HepG2 (cell line): ENCODE measurements at regions not wholly inside any gene's neighbourhood (a gene's known extent, or its start where the extent isn't known, plus 50 kb on each side); places are given as distances from the start of the nearest gene placed in this dataset.

Source experiments
- ATAC-seq: fragments of 200-7000 bp; cut with Tn5 transposase; 3 replicates; pipeline ENCODE4 v1.9.1; 2020; ENCODE audit warnings: mild to moderate bottlenecking, moderate library complexity
- BruUV-seq: library from RNA; stranded (reverse); fragments of 400-500 nt; replicated peaks from 2 replicates; lab custom pipeline; 2021; lab: Mats Ljungman, UMichigan
- CTCF ChIA-PET: fragments of 300-600 bp; formaldehyde crosslinking; extraction: SDS; loops from one replicate; lab custom pipeline; 2021; ENCODE audit warnings: low total read pairs, inconsistent platforms, low intra/inter-chr PET ratio; lab: Yijun Ruan, JAX
- POLR2A ChIA-PET: fragments of 350-600 bp; sonication (Branson Sonifier 250); formaldehyde crosslinking; loops from one replicate; lab custom pipeline; 2020; ENCODE audit warnings: antibody characterized with exemption, inconsistent platforms; lab: Yijun Ruan, JAX
- DNase-seq: peaks from one replicate; pipeline ENCODE4 v3.0.0-alpha.2; 2015; ENCODE audit warnings: low spot score
- FAIRE-seq: peaks from 3 replicates; lab custom pipeline; 2011; peaks lifted over from hg19 to GRCh38; lab: Jason Lieb, UNC
- H2AFZ ChIP-seq: one replicate; pipeline ENCODE4 v1.6.1; 2011; ENCODE audit warnings: low read length, inconsistent platforms
- H3K27ac ChIP-seq: fragments of 300-600 bp; 3 replicates; pipeline ENCODE4 v1.8.0; 2011; ENCODE audit warnings: mixed run types, mild to moderate bottlenecking, mixed read lengths, low read length, inconsistent platforms; ENCODE audit not compliant: insufficient read depth; ENCODE audit errors: extremely low read length
- H3K27me3 ChIP-seq, 2 experiments: fragments of 200-600 bp in 1 of 2; 2 replicates in 1 of 2; 3 replicates in 1 of 2; pipeline versions ENCODE4 v1.6.0 to v1.8.0; 2011; ENCODE audit warnings: low read length in 2 of 2, mild to moderate bottlenecking in 2 of 2, moderate library complexity in 2 of 2, inconsistent platforms in 1 of 2; ENCODE audit not compliant: insufficient read depth in 2 of 2, control insufficient read depth in 1 of 2
- H3K36me3 ChIP-seq, 2 experiments: fragments of 200-600 bp in 1 of 2; replicated peaks in 1 of 2; 2 replicates in 1 of 2; 3 replicates in 1 of 2; pipeline versions ENCODE4 v1.5.1 to v1.8.0; 2011; ENCODE audit warnings: low read length in 2 of 2, inconsistent platforms in 1 of 2; ENCODE audit not compliant: insufficient read depth in 2 of 2, control insufficient read depth in 1 of 2
- H3K4me1 ChIP-seq: 2 replicates; pipeline ENCODE4 v1.5.1; 2012; ENCODE audit warnings: low read length, inconsistent platforms; ENCODE audit not compliant: insufficient read depth
- H3K4me2 ChIP-seq: 2 replicates; pipeline ENCODE4 v1.6.0; 2011; ENCODE audit warnings: low read depth, low read length, inconsistent platforms
- H3K4me3 ChIP-seq, 3 experiments: fragments of 200-600 bp in 1 of 3; sonication (generic), shearing (Covaris generic) in 1 of 3; replicated peaks in 1 of 3; 2 replicates each; pipeline ENCODE4 v1.5.1; 2011 to 2016; ENCODE audit warnings: low read length in 3 of 3, inconsistent platforms in 2 of 3, low read depth in 2 of 3, mild to moderate bottlenecking in 2 of 3, control low read depth in 1 of 3, mixed read lengths in 1 of 3; ENCODE audit not compliant: insufficient read depth in 1 of 3
- H3K79me2 ChIP-seq: one replicate; pipeline ENCODE4 v1.6.1; 2011; ENCODE audit warnings: low read length, inconsistent platforms; ENCODE audit not compliant: insufficient read depth
- H3K9ac ChIP-seq: 2 replicates; pipeline ENCODE4 v1.6.0; 2011; ENCODE audit warnings: mild to moderate bottlenecking, low read depth, low read length, inconsistent platforms; ENCODE audit not compliant: insufficient read depth
- H3K9me3 ChIP-seq: 2 replicates; pipeline ENCODE4 v1.5.1; 2012; ENCODE audit warnings: mild to moderate bottlenecking, low read length
- H4K20me1 ChIP-seq: 2 replicates; pipeline ENCODE4 v1.6.0; 2011; ENCODE audit warnings: inconsistent platforms, mild to moderate bottlenecking, low read length, moderate library complexity; ENCODE audit not compliant: insufficient read depth
- CCAR2 ChIP-seq: fragments of 200-400 bp; formaldehyde crosslinking; optimal IDR thresholded peaks from 2 replicates; pipeline ENCODE3; 2018; ENCODE audit warnings: low read depth, mild to moderate bottlenecking, low read length, moderate library complexity
- DDIT3 ChIP-seq: sonication (generic); formaldehyde crosslinking; IDR thresholded peaks from 2 replicates; pipeline ENCODE4 v1.4.0; 2020; ENCODE audit warnings: mild to moderate bottlenecking, missing genetic modification reagents
- E2F2 ChIP-seq: sonication (generic); formaldehyde crosslinking; IDR thresholded peaks from 2 replicates; pipeline ENCODE4 v1.4.0; 2020; ENCODE audit warnings: missing genetic modification reagents, borderline replicate concordance
- FOXJ3 ChIP-seq: sonication (generic); formaldehyde crosslinking; IDR thresholded peaks from 2 replicates; pipeline ENCODE4 v1.4.0; 2020; ENCODE audit warnings: missing genetic modification reagents, mild to moderate bottlenecking, borderline replicate concordance
- GFI1 ChIP-seq: sonication (generic); formaldehyde crosslinking; IDR thresholded peaks from 2 replicates; pipeline ENCODE4 v1.5.0; 2020; ENCODE audit warnings: missing genetic modification reagents, mild to moderate bottlenecking, borderline replicate concordance
- KDM5B ChIP-seq: sonication (generic); formaldehyde crosslinking; IDR thresholded peaks from 2 replicates; pipeline ENCODE4 v1.4.0; 2020; ENCODE audit warnings: missing genetic modification reagents, mild to moderate bottlenecking, borderline replicate concordance
- KLF16 ChIP-seq, 2 experiments: sonication (generic) in 1 of 2; formaldehyde crosslinking in 1 of 2; IDR thresholded peaks; 2 replicates each; pipeline versions ENCODE4 v1.6.1 to v1.8.0; 2016 to 2023; ENCODE audit warnings: missing genetic modification reagents in 2 of 2, missing compliant biosample characterization in 1 of 2
- MTA1 ChIP-seq: sonication (generic); formaldehyde crosslinking; IDR thresholded peaks from 2 replicates; pipeline ENCODE4 v1.4.0; 2020; ENCODE audit warnings: missing genetic modification reagents, mild to moderate bottlenecking, borderline replicate concordance
- TBX3 ChIP-seq: fragments of 450-650 bp; IDR thresholded peaks from 2 replicates; pipeline ENCODE4 v1.6.1; 2017; ENCODE audit warnings: antibody characterized with exemption, mild to moderate bottlenecking, inconsistent platforms, borderline replicate concordance
- TOPORS ChIP-seq: sonication (generic); formaldehyde crosslinking; IDR thresholded peaks from 2 replicates; pipeline ENCODE4 v1.8.0; 2023; ENCODE audit warnings: mild to moderate bottlenecking, missing genetic modification reagents
- ZNF747 ChIP-seq: sonication (generic); formaldehyde crosslinking; IDR thresholded peaks from 2 replicates; pipeline ENCODE4 v1.8.1; 2023; ENCODE audit warnings: missing genetic modification reagents, mild to moderate bottlenecking, borderline replicate concordance
- ZSCAN25 ChIP-seq: sonication (generic); formaldehyde crosslinking; IDR thresholded peaks from 2 replicates; pipeline ENCODE4 v1.8.0; 2022; ENCODE audit warnings: mild to moderate bottlenecking, missing genetic modification reagents
- WGBS: methylation state at CpG from one replicate; pipeline ENCODE4 v1.1.6; 2017; ENCODE audit warnings: low lambda C conversion rate; 5-methylcytosine and 5-hydroxymethylcytosine counted together
- in situ Hi-C: cut with HindIII; loops from 2 replicates; pipeline ENCODE4 v1.10.0; 2017; ENCODE audit warnings: low pct_unique_long_range_greater_than_20kb; ENCODE audit not compliant: extremely low pct_ligation_motif_present
- intact Hi-C: fragments of 100-400 bp; cut with micrococcal nuclease; formaldehyde crosslinking; loops from one replicate; pipeline ENCODE4 v1.10.0; 2022; ENCODE audit not compliant: unreplicated experiment

GRCh38 chr14:104395941-104396681 lies 183.5 kb upstream of the C14orf180 start:
- no peak overlapping the region for H2AFZ ChIP-seq
- intact Hi-C loops, result no loop called here
- ChIA-PET CTCF (no interaction called here), POLR2A (no interaction called here)
- TF ChIP-seq MTA1, result no peak
- TF ChIP-seq KLF16 (CRISPR knock-in tag; IDR thresholded peaks at IDR 0.05), result no peak
- no peak for TF ChIP-seq DDIT3 (CRISPR knock-in tag)
- no peak for TF ChIP-seq GFI1 (CRISPR knock-in tag)
- no peak for TF ChIP-seq TOPORS
- no peak for TF ChIP-seq CCAR2
- H4K20me1 ChIP-seq, result no peaks in the 10 kb centered on the region
- H3K4me3 ChIP-seq, result no peak overlapping the region
- in situ Hi-C loops, result no loop called here
- no peaks in the 10 kb centered on the region for H3K36me3 ChIP-seq
- 29% methylated on average over 11 of the region's 30 CpGs for WGBS
- H3K9me3 ChIP-seq, result peaks cover 29% of the 10 kb centered on the region
- no peaks in the 10 kb centered on the region for H3K4me1 ChIP-seq
- BruUV-seq, result no TSS peak
- H3K27me3 ChIP-seq, result peaks cover 14 to 57% of the 10 kb centered on the region in 2 experiments
- H3K4me2 ChIP-seq, result no peak overlapping the region
- FAIRE-seq, result no peak
- H3K9ac ChIP-seq, result no peak overlapping the region
- no peak for DNase-seq
- H3K79me2 ChIP-seq, result no peaks in the 10 kb centered on the region
- no peak overlapping the region for H3K27ac ChIP-seq
- no peak for ATAC-seq

GRCh38 chr14:104396682-104397470 lies 182.7 kb upstream of the C14orf180 start:
- in situ Hi-C loops, result no loop called here
- POLR2A ChIA-PET, result no interaction called here
- FAIRE-seq (no peak), DNase-seq (no peak), ATAC-seq (no peak)
- Histone ChIP-seq H3K79me2 (no peaks in the 10 kb centered on the region), H3K9ac (no peak overlapping the region), H3K4me3 (no peak overlapping the region), H3K27ac (no peak overlapping the region), H3K9me3 (peaks cover 29% of the 10 kb centered on the region), H3K4me2 (no peak overlapping the region), H3K4me1 (no peaks in the 10 kb centered on the region), H3K27me3 (peaks cover 12 to 49% of the 10 kb centered on the region in 2 experiments), H3K36me3 (no peaks in the 10 kb centered on the region), H2AFZ (no peak overlapping the region), H4K20me1 (no peaks in the 10 kb centered on the region)
- TF ChIP-seq TBX3 (no peak), FOXJ3 (no peak), E2F2 (CRISPR knock-in tag) (no peak), ZNF747 (no peak), ZSCAN25 (no peak), KDM5B (CRISPR knock-in tag) (no peak)
- 61% methylated on average over 16 of the region's 17 CpGs for whole genome bisulfite sequencing
- CTCF ChIA-PET, result no interaction called here
- no TSS peak for BruUV-seq
- intact Hi-C loops, result no loop called here
